ENCODE measurements at regions not wholly inside any gene's neighbourhood (a gene's known extent, or its start where the extent isn't known, plus 50 kb on each side); places are given as distances from the start of the nearest gene placed in this dataset.

- TF ChIP-seq, protein P1, sequence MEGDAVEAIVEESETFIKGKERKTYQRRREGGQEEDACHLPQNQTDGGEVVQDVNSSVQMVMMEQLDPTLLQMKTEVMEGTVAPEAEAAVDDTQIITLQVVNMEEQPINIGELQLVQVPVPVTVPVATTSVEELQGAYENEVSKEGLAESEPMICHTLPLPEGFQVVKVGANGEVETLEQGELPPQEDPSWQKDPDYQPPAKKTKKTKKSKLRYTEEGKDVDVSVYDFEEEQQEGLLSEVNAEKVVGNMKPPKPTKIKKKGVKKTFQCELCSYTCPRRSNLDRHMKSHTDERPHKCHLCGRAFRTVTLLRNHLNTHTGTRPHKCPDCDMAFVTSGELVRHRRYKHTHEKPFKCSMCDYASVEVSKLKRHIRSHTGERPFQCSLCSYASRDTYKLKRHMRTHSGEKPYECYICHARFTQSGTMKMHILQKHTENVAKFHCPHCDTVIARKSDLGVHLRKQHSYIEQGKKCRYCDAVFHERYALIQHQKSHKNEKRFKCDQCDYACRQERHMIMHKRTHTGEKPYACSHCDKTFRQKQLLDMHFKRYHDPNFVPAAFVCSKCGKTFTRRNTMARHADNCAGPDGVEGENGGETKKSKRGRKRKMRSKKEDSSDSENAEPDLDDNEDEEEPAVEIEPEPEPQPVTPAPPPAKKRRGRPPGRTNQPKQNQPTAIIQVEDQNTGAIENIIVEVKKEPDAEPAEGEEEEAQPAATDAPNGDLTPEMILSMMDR (IDR thresholded peaks at IDR 0.05) = no peak
- TF ChIP-seq POLR2A (IDR thresholded peaks at IDR 0.05) = no peak
These were observed 132.0 kb upstream of the EEF1E1 start for GRCh38 chr6:8234321-8234720.
